ENCODE measurements at regions not wholly inside any gene's neighbourhood (a gene's known extent, or its start where the extent isn't known, plus 50 kb on each side); places are given as distances from the start of the nearest gene placed in this dataset.

GRCh38 chr2:23244617-23245016 lies 140.4 kb upstream of the KLHL29 start:
- no peak overlapping the region for H2BK5ac ChIP-seq (ENCODE audit: low read depth, low read length, poor library complexity, severe bottlenecking)
- ATAC-seq (ENCODE audit: low read depth), result no peak
- H2AK5ac ChIP-seq (ENCODE audit: low read depth, low read length), result no peak overlapping the region
- BruUV-seq (replicated peaks), result no TSS peak
- no peak overlapping the region for H3K56ac ChIP-seq (ENCODE audit: extremely low read depth, insufficient read depth, low read length)
- ChIA-PET POLR2A (ENCODE audit: unreplicated experiment) (no interaction called here), CTCF (no interaction called here)
- H4K8ac ChIP-seq (ENCODE audit: low read depth in 2 of 2, low read length in 2 of 2), result no peak overlapping the region
- WGBS, 2 experiments (ENCODE audit: extremely low coverage in 2 of 2, insufficient read length in 1 of 2), result no CpG with 5 or more reads among the region's 1 CpG
- in situ Hi-C loops (cut with MboI; ENCODE audit: low sequenced_read_pairs), result no loop called here
- no peaks in the 10 kb centered on the region for H3K9me1 ChIP-seq (ENCODE audit: insufficient read depth, low read length)
- no peak overlapping the region for H3K9ac ChIP-seq (ENCODE audit: low read depth, low read length)
- no peak overlapping the region for H2BK20ac ChIP-seq (ENCODE audit: low read depth, low read length)
- H3K27ac ChIP-seq (ENCODE audit: insufficient read depth, low read length), result no peak overlapping the region
- no peak overlapping the region for H2AK9ac ChIP-seq (replicated peaks; ENCODE audit: low read depth, low read length, poor library complexity)
- H3K4ac ChIP-seq (ENCODE audit: low read depth, low read length), result no peak overlapping the region
- H3K14ac ChIP-seq (replicated peaks; ENCODE audit: low read depth, low read length), result no peak overlapping the region
- no peak overlapping the region for H3K4me2 ChIP-seq (ENCODE audit: low read depth, low read length)
- dilution Hi-C loops (cut with HindIII; ENCODE audit: low sequenced_read_pairs, unreplicated experiment), result no loop called here
- H3K9me3 ChIP-seq (ENCODE audit: control insufficient read depth, insufficient read depth, low read length), result no peaks in the 10 kb centered on the region
- no peak for TF ChIP-seq ELK1 (IDR thresholded peaks at IDR 0.05; ENCODE audit: borderline replicate concordance, low read depth, low read length)
- no peak for TF ChIP-seq MXI1 (IDR thresholded peaks at IDR 0.05; ENCODE audit: borderline replicate concordance, low read depth, low read length)
- TF ChIP-seq RAD21 (IDR thresholded peaks at IDR 0.05; ENCODE audit: low read length), result no peak
- TF ChIP-seq CEBPB (IDR thresholded peaks at IDR 0.05; ENCODE audit: low read depth, low read length), result 0 out of 2 replicates have a peak, but pooled peaks have one; percentile 2
- TF ChIP-seq BHLHE40 (IDR thresholded peaks at IDR 0.05; ENCODE audit: low read depth, low read length), result no peak
- no peak for TF ChIP-seq CHD1 (IDR thresholded peaks at IDR 0.05; ENCODE audit: low read depth, low read length)
- TF ChIP-seq MAZ (IDR thresholded peaks at IDR 0.05; ENCODE audit: borderline replicate concordance, low read depth, low read length), result no peak
- TF ChIP-seq NFE2L2 (IDR thresholded peaks at IDR 0.05; ENCODE audit: low read depth, low read length), result no peak
- TF ChIP-seq MAFK (IDR thresholded peaks at IDR 0.05; ENCODE audit: low read depth, low read length), result no peak
- H4K20me1 ChIP-seq (ENCODE audit: insufficient read depth, low read length), result no peaks in the 10 kb centered on the region
- H3K79me1 ChIP-seq (ENCODE audit: low read depth in 1 of 2, low read length in 2 of 2), result no peaks in the 10 kb centered on the region
- intact Hi-C loops (cut with micrococcal nuclease), result no loop called here
- H3K18ac ChIP-seq (ENCODE audit: low read depth, low read length), result no peak overlapping the region
- H2BK15ac ChIP-seq (ENCODE audit: low read depth, low read length), result no peak overlapping the region
- H3K36me3 ChIP-seq (ENCODE audit: control insufficient read depth, insufficient read depth, low read length), result no peaks in the 10 kb centered on the region
- H2BK120ac ChIP-seq (ENCODE audit: low read depth, low read length), result no peak overlapping the region
- no peaks in the 10 kb centered on the region for H3K4me1 ChIP-seq (ENCODE audit: control insufficient read depth, insufficient read depth, low read length)
- no peaks in the 10 kb centered on the region; the same call in 1 of the 2 replicates for H3K27me3 ChIP-seq (ENCODE audit: control insufficient read depth, insufficient read depth, low read length)
- no peak overlapping the region for H2AFZ ChIP-seq (replicated peaks; ENCODE audit: low read length, poor library complexity)
- no peak overlapping the region for H3K4me3 ChIP-seq (ENCODE audit: insufficient read depth, low read depth, low read length)
- no peak overlapping the region for H4K5ac ChIP-seq (ENCODE audit: low read depth, low read length)
- no peak overlapping the region for H3K23ac ChIP-seq (ENCODE audit: low read depth, low read length)
- DNase-seq, result no peak
- H4K91ac ChIP-seq (ENCODE audit: insufficient read depth, low read depth, low read length), result no peak overlapping the region

Data from IMR-90 (cell line).